HL-60 (cell line): ENCODE measurements at regions not wholly inside any gene's neighbourhood (a gene's known extent, or its start where the extent isn't known, plus 50 kb on each side); places are given as distances from the start of the nearest gene placed in this dataset.

Experiments
- GABPA ChIP-seq: IDR thresholded peaks from 2 replicates; pipeline ENCODE4 v1.6.1; 2012; ENCODE audit warnings: low read depth
- REST ChIP-seq: IDR thresholded peaks from 2 replicates; pipeline ENCODE4 v1.6.1; 2012; ENCODE audit warnings: low read depth; ENCODE audit not compliant: insufficient replicate concordance
- TF ChIP-seq, protein P1 (sequence below): IDR thresholded peaks from one replicate; pipeline ENCODE4 v1.5.1; 2011; ENCODE audit warnings: low read length, control low read depth, inconsistent platforms; ENCODE audit not compliant: insufficient read depth

GRCh38 chr3:61345020-61345419 is 93.8 kb upstream of the FHIT start:
- TF ChIP-seq, protein P1, sequence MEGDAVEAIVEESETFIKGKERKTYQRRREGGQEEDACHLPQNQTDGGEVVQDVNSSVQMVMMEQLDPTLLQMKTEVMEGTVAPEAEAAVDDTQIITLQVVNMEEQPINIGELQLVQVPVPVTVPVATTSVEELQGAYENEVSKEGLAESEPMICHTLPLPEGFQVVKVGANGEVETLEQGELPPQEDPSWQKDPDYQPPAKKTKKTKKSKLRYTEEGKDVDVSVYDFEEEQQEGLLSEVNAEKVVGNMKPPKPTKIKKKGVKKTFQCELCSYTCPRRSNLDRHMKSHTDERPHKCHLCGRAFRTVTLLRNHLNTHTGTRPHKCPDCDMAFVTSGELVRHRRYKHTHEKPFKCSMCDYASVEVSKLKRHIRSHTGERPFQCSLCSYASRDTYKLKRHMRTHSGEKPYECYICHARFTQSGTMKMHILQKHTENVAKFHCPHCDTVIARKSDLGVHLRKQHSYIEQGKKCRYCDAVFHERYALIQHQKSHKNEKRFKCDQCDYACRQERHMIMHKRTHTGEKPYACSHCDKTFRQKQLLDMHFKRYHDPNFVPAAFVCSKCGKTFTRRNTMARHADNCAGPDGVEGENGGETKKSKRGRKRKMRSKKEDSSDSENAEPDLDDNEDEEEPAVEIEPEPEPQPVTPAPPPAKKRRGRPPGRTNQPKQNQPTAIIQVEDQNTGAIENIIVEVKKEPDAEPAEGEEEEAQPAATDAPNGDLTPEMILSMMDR = no peak
- no peak for TF ChIP-seq GABPA
- no peak for TF ChIP-seq REST
